ENCODE measurements at regions not wholly inside any gene's neighbourhood (a gene's known extent, or its start where the extent isn't known, plus 50 kb on each side); places are given as distances from the start of the nearest gene placed in this dataset.
"Not testable (repeated sequence)": the region's sequence is repeated elsewhere in the genome, so short reads cannot be mapped to it uniquely, and the experiment has no call there.

- DNase-seq = no peak
These were observed 168.4 kb upstream of the AMOT start for GRCh38 chrX:113009029-113009428.

DNA sequence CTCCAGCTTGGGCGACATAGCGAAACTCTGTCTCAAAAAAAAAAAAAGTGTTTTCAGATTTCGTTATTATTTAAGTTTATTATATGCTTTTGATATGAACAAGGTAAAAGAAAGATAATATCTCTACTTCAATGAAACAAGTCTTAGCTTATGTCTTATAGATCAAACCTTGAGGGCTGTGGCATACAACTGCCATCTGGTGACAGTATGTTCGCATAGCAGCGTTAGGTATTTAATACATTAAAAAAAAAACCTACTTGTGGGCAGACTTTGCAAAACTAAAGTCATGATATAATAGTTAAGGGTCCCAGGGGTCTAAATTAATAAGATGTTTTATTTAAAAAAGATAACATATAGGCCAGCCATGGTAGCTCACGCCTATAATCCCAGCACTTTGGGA lies 161.2 kb upstream of the AMOT start:
- no peak for DNase-seq

DNA sequence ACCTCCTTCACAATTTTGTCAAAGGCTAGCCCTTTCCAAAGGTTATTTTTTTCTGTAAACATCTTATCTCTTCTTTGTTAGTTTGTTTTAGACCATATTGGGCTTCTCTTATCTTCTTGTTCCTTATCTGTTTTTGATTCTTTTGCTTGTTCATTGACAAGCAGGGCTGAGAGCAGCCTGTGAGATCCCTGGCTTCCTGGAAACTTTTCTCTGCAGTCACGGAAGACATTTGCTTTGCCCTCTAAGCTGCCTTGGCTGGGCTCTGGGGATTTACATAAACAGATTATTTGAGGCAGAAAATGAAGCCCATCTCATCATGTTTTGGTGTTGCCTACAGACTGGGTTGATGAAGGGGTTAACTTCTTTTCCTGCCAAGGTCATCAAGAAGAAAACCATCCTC lies 157.4 kb upstream of the AMOT start:
- DNase-seq = no peak

- DNase-seq = no peak
These were observed 151.2 kb upstream of the AMOT start for GRCh38 chrX:112991801-112992200.

DNA sequence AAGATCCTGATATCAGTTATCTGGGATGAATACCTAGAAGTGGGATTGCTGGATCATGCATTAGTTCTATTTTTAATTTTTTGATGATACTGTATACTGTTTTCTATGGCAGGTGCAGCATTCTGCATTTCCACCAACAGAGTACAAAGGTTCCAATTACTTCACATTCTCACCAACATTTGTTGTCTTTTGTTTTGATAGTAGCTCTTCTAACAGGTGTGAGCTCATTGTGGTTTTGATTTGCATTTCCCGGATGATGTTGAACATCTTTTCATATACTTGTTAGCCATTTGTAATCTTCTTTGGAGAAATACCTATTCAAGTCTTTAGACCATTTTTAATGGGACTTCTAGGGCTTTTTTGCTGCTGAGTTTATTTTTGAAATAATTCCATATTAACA lies 139.2 kb upstream of the AMOT start:
- DNase-seq = no peak

- no peak for DNase-seq
These were observed 127.9 kb upstream of the AMOT start for GRCh38 chrX:112968351-112969133.

GRCh38 chrX:112967903-112968302 lies 127.3 kb upstream of the AMOT start:
- no peak for DNase-seq

GRCh38 chrX:112967341-112967740 lies 126.7 kb upstream of the AMOT start:
- no peak for DNase-seq

DNA sequence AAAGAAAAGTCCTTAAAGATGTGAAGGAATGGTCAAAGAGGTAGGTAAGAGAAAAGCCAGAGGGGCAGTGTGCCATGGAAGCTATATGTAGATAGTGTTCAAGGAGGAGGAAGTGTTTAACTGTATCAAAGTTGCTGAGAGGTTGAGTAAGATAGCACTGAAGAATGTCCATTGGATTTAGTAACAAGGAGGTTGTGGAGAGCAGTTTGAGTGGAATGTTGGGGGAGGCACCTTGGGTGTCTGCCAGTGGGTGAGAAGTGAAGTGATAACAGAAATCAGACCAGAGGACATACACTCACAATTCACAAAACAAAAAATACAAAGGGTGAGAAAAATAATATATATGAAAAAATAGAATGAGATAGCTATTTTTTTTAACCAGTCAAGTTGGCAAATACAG lies 121.3 kb upstream of the AMOT start:
- DNase-seq = no peak

DNA sequence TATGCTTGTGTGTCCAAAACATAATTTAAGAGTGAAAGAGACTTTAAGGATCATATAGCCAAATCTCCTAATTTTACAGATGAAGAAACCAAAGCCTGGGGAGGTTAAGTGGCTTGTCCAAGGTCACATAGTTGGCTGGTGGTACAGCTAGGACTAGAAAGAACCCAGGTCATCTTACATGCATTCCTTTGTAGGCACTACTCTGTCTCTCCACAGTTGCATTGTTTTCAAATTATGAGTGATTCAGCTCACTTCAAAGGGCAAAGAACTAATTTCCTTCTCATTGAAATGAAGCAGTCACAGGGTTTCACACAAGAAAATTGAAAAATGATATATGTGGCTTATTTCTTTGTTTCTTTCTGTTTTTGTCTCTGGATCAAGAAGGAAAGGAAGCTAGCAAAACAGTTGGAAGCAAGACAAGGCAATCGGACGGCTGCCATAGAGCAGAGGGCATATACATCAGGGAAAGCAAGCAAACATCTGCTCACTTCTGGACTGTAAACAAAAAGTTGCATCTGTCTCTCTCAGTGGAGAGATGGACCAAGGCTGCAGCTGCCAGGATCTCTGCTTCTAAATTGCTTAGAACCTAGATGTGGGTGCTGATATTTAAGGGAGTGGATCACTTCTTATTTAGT lies 107.5 kb upstream of the AMOT start:
- no peak for DNase-seq

GRCh38 chrX:112946227-112946626 lies 105.6 kb upstream of the AMOT start:
- DNase-seq = no peak

GRCh38 chrX:112945826-112946225 lies 105.2 kb upstream of the AMOT start:
- DNase-seq = no peak

DNA sequence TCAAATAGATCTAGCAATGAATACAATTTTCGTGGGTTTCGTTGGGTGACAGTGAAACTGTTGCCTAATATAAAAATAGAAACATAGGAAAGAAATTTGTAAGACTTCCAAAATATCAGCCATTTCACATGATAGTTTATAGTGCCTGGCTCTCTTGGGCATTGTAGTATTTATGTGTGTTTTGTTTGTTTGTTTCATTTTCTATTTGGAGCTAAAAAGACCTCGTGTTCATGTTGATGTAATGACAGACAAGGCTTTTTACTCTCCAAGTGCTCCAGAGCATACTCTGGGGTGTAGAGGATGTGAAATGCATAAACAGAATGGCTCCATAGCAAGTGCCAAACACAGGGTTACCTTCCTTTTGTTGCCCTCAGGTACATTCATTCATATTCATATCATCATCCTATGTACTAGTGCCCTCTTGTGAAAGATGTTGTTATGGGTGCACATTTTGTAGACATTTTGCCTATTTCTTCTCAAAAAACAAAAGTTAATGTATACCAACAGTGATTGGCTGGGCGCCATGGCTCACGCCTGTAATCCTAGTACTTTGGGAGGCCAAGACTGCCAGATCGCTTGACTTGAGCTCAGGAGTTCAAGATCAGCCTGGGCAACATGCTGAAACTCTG lies 100.7 kb upstream of the AMOT start:
- DNase-seq = no peak

- DNase-seq = no peak
These were observed 94.4 kb upstream of the AMOT start for GRCh38 chrX:112935029-112935428.

- DNase-seq = no peak
These were observed 91.3 kb upstream of the AMOT start for GRCh38 chrX:112931900-112932299.

DNA sequence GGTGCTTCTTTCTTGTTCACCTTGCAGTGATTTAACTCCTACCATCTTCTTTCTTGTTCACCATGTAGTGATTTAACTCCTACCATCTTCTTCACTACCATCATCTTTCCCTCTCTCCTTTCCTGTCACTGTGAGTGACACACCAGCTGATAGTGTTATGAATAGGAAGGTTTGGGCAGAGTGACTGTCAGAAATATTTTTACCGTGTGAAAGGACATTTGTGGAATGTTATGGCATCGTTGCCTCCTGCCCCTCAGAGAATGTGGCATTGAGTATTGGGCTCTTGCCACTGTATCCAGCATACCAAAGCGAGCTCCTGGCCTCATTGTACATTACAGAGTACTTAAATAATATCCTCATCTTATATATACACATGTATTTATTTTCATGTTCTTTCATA lies 90.8 kb upstream of the AMOT start:
- no peak for DNase-seq

DNA sequence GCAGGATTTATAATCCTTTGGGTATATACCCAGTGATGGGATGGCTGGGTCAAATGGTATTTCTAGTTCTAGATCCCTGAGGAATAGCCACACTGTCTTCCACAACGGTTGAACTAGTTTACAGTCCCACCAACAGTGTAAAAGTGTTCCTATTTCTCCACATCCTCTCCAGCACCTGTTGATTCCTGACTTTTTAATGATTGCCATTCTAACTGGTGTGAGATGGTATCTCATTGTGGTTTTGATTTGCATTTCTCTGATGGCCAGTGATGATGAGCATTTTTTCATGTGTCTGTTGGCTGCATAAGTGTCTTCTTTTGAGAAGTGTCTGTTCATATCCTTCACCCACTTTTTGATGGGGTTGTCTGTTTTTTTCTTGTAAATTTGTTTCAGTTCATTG lies 82.8 kb upstream of the AMOT start:
- not testable (repeated sequence) for DNase-seq

GRCh38 chrX:112913807-112914206 lies 73.2 kb upstream of the AMOT start:
- DNase-seq = no peak

DNA sequence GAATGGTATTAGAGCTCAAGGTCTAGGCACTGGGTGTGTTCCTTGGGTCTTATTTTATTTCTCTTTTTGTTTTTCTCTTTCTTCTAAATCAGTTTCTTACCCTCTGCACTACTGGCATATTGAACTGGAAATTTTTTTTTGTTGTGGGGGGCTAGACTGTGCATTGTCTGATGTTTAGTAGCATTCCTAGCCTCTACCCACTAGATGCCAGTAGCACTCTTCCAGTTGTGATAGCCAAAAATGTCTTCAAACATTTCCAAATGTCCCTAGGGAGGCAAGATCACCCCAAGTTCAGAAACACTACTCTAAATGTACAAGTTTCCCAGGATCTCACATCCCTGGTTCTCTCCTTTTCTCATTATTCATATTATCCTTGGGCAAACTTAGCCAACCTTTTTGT lies 69.8 kb upstream of the AMOT start:
- no peak for DNase-seq

- no peak for DNase-seq
These were observed 61.5 kb upstream of the AMOT start for GRCh38 chrX:112901869-112902725.

GRCh38 chrX:112896051-112896450 lies 55.4 kb upstream of the AMOT start:
- DNase-seq = no peak

Measured in hippocampal formation (tissue), 2 donors.